ENCODE measurements at regions not wholly inside any gene's neighbourhood (a gene's known extent, or its start where the extent isn't known, plus 50 kb on each side); places are given as distances from the start of the nearest gene placed in this dataset.

DNA sequence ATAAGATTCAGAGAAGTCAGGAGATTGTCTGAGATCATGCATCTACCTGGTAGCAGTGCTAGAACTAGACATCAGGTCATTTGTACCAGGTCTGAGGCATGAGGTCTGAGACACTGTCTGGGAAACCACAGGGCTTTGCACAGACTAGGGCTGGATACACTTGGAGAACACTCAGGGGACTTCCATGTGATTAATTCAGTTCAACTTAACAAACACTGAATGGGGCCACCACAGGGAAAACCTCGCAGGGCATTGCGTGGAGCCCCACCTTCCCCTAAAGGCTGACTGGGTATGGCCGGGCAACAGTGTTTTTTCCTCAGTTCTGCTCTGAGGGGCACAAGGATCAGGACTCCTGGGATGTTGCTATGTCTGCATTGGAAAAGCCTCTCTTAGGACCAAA lies 86.5 kb upstream of the WARS2 start:
- Mint-ChIP-seq H3K27ac (no peak overlapping the region), H3K27me3 (ENCODE audit: insufficient read depth, low read depth, poor library complexity) (peaks cover 4% of the 10 kb centered on the region)
- peak; percentile 23 for ATAC-seq

More for the DNA sequence above, 86.5 kb upstream of the WARS2 start:
- peaks cover 7% of the 10 kb centered on the region; the same call in 1 of the 2 replicates for H3K4me1 ChIP-seq (ENCODE audit: insufficient read depth)
- no peak overlapping the region for H2AFZ ChIP-seq
- H3F3A ChIP-seq (replicated peaks; ENCODE audit: low read depth): no peaks in the 10 kb centered on the region
- H3K9me2 ChIP-seq (ENCODE audit: insufficient read depth): no peaks in the 10 kb centered on the region
- DNase-seq (ENCODE audit: low spot score): no peak
- H4K20me1 ChIP-seq (replicated peaks; ENCODE audit: insufficient read depth): no peaks in the 10 kb centered on the region
- H3K4me3 ChIP-seq: no peak overlapping the region
- no peaks in the 10 kb centered on the region for H3K36me3 Mint-ChIP-seq (ENCODE audit: low read depth)
- no peaks in the 10 kb centered on the region for H3K9me3 Mint-ChIP-seq
- no peak overlapping the region for H3K4me2 ChIP-seq
- TF ChIP-seq NANOG (IDR thresholded peaks at IDR 0.05; ENCODE audit: borderline replicate concordance): no peak
- TF ChIP-seq, protein P1, sequence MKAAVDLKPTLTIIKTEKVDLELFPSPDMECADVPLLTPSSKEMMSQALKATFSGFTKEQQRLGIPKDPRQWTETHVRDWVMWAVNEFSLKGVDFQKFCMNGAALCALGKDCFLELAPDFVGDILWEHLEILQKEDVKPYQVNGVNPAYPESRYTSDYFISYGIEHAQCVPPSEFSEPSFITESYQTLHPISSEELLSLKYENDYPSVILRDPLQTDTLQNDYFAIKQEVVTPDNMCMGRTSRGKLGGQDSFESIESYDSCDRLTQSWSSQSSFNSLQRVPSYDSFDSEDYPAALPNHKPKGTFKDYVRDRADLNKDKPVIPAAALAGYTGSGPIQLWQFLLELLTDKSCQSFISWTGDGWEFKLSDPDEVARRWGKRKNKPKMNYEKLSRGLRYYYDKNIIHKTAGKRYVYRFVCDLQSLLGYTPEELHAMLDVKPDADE (IDR thresholded peaks at IDR 0.05): no peak
- TF ChIP-seq CREB1 (CRISPR knock-in tag; IDR thresholded peaks at IDR 0.05; ENCODE audit: low read depth): no peak
- TF ChIP-seq ZNF331 (CRISPR knock-in tag; IDR thresholded peaks at IDR 0.05; ENCODE audit: low read depth): no peak
- no peak for TF ChIP-seq ZNF462 (CRISPR knock-in tag; IDR thresholded peaks at IDR 0.05)
- H3K36me3 ChIP-seq (ENCODE audit: insufficient read depth): no peaks in the 10 kb centered on the region
- H3K27me3 ChIP-seq (ENCODE audit: insufficient read depth): no peaks in the 10 kb centered on the region
- H3K79me2 ChIP-seq (replicated peaks; ENCODE audit: insufficient read depth): no peaks in the 10 kb centered on the region
- H3K27ac ChIP-seq (ENCODE audit: low read depth): no peak overlapping the region
- H3K4me1 Mint-ChIP-seq: peaks cover 14% of the 10 kb centered on the region
- no peak overlapping the region for H3K4me3 Mint-ChIP-seq

Data from GM23338 (cell line).